GM23248 (cell line): ENCODE measurements at regions not wholly inside any gene's neighbourhood (a gene's known extent, or its start where the extent isn't known, plus 50 kb on each side); places are given as distances from the start of the nearest gene placed in this dataset.

ENCODE experiments used
- DNase-seq: peaks from one replicate; pipeline ENCODE4 v3.0.0-alpha.2; 2015
- H2AFZ ChIP-seq: fragments of 200-600 bp; sonication (generic); 2 replicates; pipeline ENCODE4 v1.6.1; 2016; ENCODE audit warnings: antibody characterized with exemption
- H3F3A ChIP-seq: fragments of 200-600 bp; sonication (generic); 2 replicates; pipeline ENCODE4 v1.6.1; 2016; ENCODE audit warnings: mild to moderate bottlenecking, antibody characterized with exemption, mixed run types; ENCODE audit not compliant: insufficient read depth
- H3K27ac ChIP-seq: fragments of 200-600 bp; sonication (generic); 2 replicates; pipeline ENCODE4 v1.5.1; 2016; ENCODE audit warnings: mild to moderate bottlenecking
- H3K27me3 ChIP-seq: fragments of 200-600 bp; sonication (generic); replicated peaks from 2 replicates; pipeline ENCODE4 v1.6.1; 2016; ENCODE audit warnings: mild to moderate bottlenecking; ENCODE audit not compliant: insufficient read depth
- H3K36me3 ChIP-seq: fragments of 200-600 bp; sonication (generic); 2 replicates; pipeline ENCODE4 v1.6.1; 2016; ENCODE audit warnings: low read depth, mild to moderate bottlenecking
- H3K4me1 ChIP-seq: fragments of 200-600 bp; sonication (generic); 2 replicates; pipeline ENCODE4 v1.6.1; 2016; ENCODE audit warnings: mild to moderate bottlenecking; ENCODE audit not compliant: insufficient read depth
- H3K4me2 ChIP-seq: fragments of 200-600 bp; sonication (generic); one replicate; pipeline ENCODE4 v1.6.1; 2016; ENCODE audit warnings: mild to moderate bottlenecking; ENCODE audit not compliant: unreplicated experiment
- H3K4me3 ChIP-seq: fragments of 200-600 bp; sonication (generic); 2 replicates; pipeline ENCODE4 v1.5.1; 2016; ENCODE audit warnings: mild to moderate bottlenecking
- H3K79me2 ChIP-seq: fragments of 200-600 bp; sonication (generic); 2 replicates; pipeline ENCODE4 v1.6.1; 2016; ENCODE audit warnings: mild to moderate bottlenecking; ENCODE audit not compliant: insufficient read depth
- H3K9ac ChIP-seq: fragments of 200-600 bp; sonication (generic); 2 replicates; pipeline ENCODE4 v1.6.1; 2016; ENCODE audit warnings: mild to moderate bottlenecking
- H3K9me2 ChIP-seq: fragments of 200-600 bp; sonication (generic); 2 replicates; pipeline ENCODE4 v1.6.1; 2016; ENCODE audit warnings: mixed run types, mild to moderate bottlenecking, moderate library complexity; ENCODE audit not compliant: insufficient read depth
- H3K9me3 ChIP-seq: fragments of 200-600 bp; sonication (generic); one replicate; pipeline ENCODE4 v1.6.1; 2017; ENCODE audit warnings: low read depth
- H4K20me1 ChIP-seq: fragments of 200-600 bp; sonication (generic); 2 replicates; pipeline ENCODE4 v1.6.0; 2016; ENCODE audit not compliant: insufficient read depth
- EZH2 ChIP-seq: fragments of 200-600 bp; sonication (generic); IDR thresholded peaks from 2 replicates; pipeline ENCODE4 v1.6.1; 2018; ENCODE audit warnings: antibody characterized with exemption, mild to moderate bottlenecking; ENCODE audit not compliant: insufficient read depth, poor library complexity, severe bottlenecking
- EZH2phosphoT487 ChIP-seq: fragments of 200-600 bp; sonication (generic); IDR thresholded peaks from 2 replicates; pipeline ENCODE4 v1.6.1; 2018; ENCODE audit warnings: antibody characterized with exemption, moderate library complexity, mild to moderate bottlenecking, low read depth; ENCODE audit not compliant: insufficient read depth
- WGBS, 2 experiments: methylation state at CpG; one replicate each; pipeline ENCODE4 v1.1.6; 2015 to 2017; ENCODE audit warnings: low lambda C conversion rate in 2 of 2, low coverage in 1 of 2; ENCODE audit errors: missing lambda C conversion rate in 2 of 2; 5-methylcytosine and 5-hydroxymethylcytosine counted together
- in situ Hi-C: fragments of 300-500 bp; cut with MboI; formaldehyde crosslinking; loops from 2 replicates; pipeline ENCODE4 v1.15.0; 2020

GRCh38 chr6:105568142-105568541, 165.3 kb upstream of the PREP start:
- no peak overlapping the region for H3K4me2 ChIP-seq
- 85 to 86% methylated on average over 2 of the region's 2 CpGs for WGBS, 2 experiments
- no peaks in the 10 kb centered on the region for H3K9me3 ChIP-seq
- H3F3A ChIP-seq: no peaks in the 10 kb centered on the region
- H3K9ac ChIP-seq: no peak overlapping the region
- no peaks in the 10 kb centered on the region for H3K9me2 ChIP-seq
- no peaks in the 10 kb centered on the region for H3K36me3 ChIP-seq
- H3K4me3 ChIP-seq: no peak overlapping the region
- in situ Hi-C loops: no loop called here
- H3K27me3 ChIP-seq: no peaks in the 10 kb centered on the region
- H2AFZ ChIP-seq: no peak overlapping the region
- peaks cover 13% of the 10 kb centered on the region for H3K4me1 ChIP-seq
- H3K79me2 ChIP-seq: no peaks in the 10 kb centered on the region
- DNase-seq: no peak
- no peaks in the 10 kb centered on the region for H4K20me1 ChIP-seq
- no peak overlapping the region for H3K27ac ChIP-seq
- TF ChIP-seq EZH2 (no peak), EZH2phosphoT487 (no peak)

GRCh38 chr6:105567140-105567539, 164.3 kb upstream of the PREP start:
- Histone ChIP-seq H3F3A (no peaks in the 10 kb centered on the region), H4K20me1 (no peaks in the 10 kb centered on the region), H3K79me2 (no peaks in the 10 kb centered on the region), H3K27ac (no peak overlapping the region), H3K4me2 (no peak overlapping the region), H3K27me3 (no peaks in the 10 kb centered on the region), H3K9me3 (no peaks in the 10 kb centered on the region), H2AFZ (no peak overlapping the region), H3K4me3 (no peak overlapping the region), H3K4me1 (peaks cover 8% of the 10 kb centered on the region; the same call in 1 of the 2 replicates), H3K9ac (no peak overlapping the region), H3K9me2 (no peaks in the 10 kb centered on the region), H3K36me3 (no peaks in the 10 kb centered on the region)
- WGBS, 2 experiments: 90 to 93% methylated on average over 4 of the region's 4 CpGs
- no peak for DNase-seq
- TF ChIP-seq EZH2phosphoT487: no peak
- no peak for TF ChIP-seq EZH2
- in situ Hi-C loops: no loop called here

- no peak overlapping the region for H2AFZ ChIP-seq
- no peaks in the 10 kb centered on the region for H3K36me3 ChIP-seq
- no peaks in the 10 kb centered on the region for H3F3A ChIP-seq
- no peak overlapping the region for H3K27ac ChIP-seq
- H3K79me2 ChIP-seq: no peaks in the 10 kb centered on the region
- H3K4me2 ChIP-seq: no peak overlapping the region
- no peaks in the 10 kb centered on the region for H3K9me2 ChIP-seq
- no peak overlapping the region for H3K4me3 ChIP-seq
- in situ Hi-C loops: no loop called here
- no peak for TF ChIP-seq EZH2
- TF ChIP-seq EZH2phosphoT487: no peak
- DNase-seq: no peak
- H3K27me3 ChIP-seq: no peaks in the 10 kb centered on the region
- H3K4me1 ChIP-seq: peaks cover 8% of the 10 kb centered on the region; the same call in 1 of the 2 replicates
- H3K9ac ChIP-seq: no peak overlapping the region
- WGBS, 2 experiments: 97% methylated on average over 6 of the region's 6 CpGs
- no peaks in the 10 kb centered on the region for H3K9me3 ChIP-seq
- H4K20me1 ChIP-seq: no peaks in the 10 kb centered on the region
These were observed 163.6 kb upstream of the PREP start for GRCh38 chr6:105566503-105566902.

- Histone ChIP-seq H3K27me3 (no peaks in the 10 kb centered on the region), H3K4me3 (no peak overlapping the region), H3K4me1 (peaks cover 10% of the 10 kb centered on the region; the same call in 1 of the 2 replicates), H3K36me3 (no peaks in the 10 kb centered on the region), H3F3A (no peaks in the 10 kb centered on the region), H3K79me2 (no peaks in the 10 kb centered on the region), H3K9ac (no peak overlapping the region), H3K9me2 (no peaks in the 10 kb centered on the region), H3K27ac (no peak overlapping the region), H3K4me2 (no peak overlapping the region), H3K9me3 (no peaks in the 10 kb centered on the region), H4K20me1 (no peaks in the 10 kb centered on the region), H2AFZ (no peak overlapping the region)
- WGBS, 2 experiments: 90 to 93% methylated on average over 6 of the region's 6 CpGs
- in situ Hi-C loops: no loop called here
- no peak for DNase-seq
- TF ChIP-seq EZH2 (no peak), EZH2phosphoT487 (no peak)
These were observed 161.4 kb upstream of the PREP start for GRCh38 chr6:105564121-105564902.
